K562 (cell line): ENCODE measurements at regions not wholly inside any gene's neighbourhood (a gene's known extent, or its start where the extent isn't known, plus 50 kb on each side); places are given as distances from the start of the nearest gene placed in this dataset.
A peak's percentile ranks its signal among the peaks of the same experiment; 100 is the strongest.

Experiments used
- DMBX1 ChIP-seq: fragments of 250-450 bp; sonication (Bioruptor Pico); IDR thresholded peaks from 2 replicates; pipeline ENCODE4 v1.8.0; 2022; ENCODE audit warnings: inconsistent platforms, mild to moderate bottlenecking, moderate library complexity, borderline replicate concordance
- ELF1 ChIP-seq: fragments of 200-800 bp; sonication (Bioruptor generic); IDR thresholded peaks from 2 replicates; pipeline ENCODE4 v1.6.1; 2016; ENCODE audit warnings: missing genetic modification characterization, missing compliant biosample characterization
- ELF2 ChIP-seq: fragments of 250-450 bp; sonication (Bioruptor Pico); IDR thresholded peaks from 2 replicates; pipeline ENCODE4 v1.5.0; 2021; ENCODE audit warnings: mild to moderate bottlenecking
- EP300 ChIP-seq: IDR thresholded peaks from 2 replicates; pipeline ENCODE4 v1.6.1; 2012; ENCODE audit warnings: low read length, improper control_type of control experiment
- FOXJ3 ChIP-seq: sonication (generic); formaldehyde crosslinking; IDR thresholded peaks from 2 replicates; pipeline ENCODE4 v1.4.0; 2020; ENCODE audit warnings: mild to moderate bottlenecking, missing genetic modification reagents
- KAT2B ChIP-seq: IDR thresholded peaks from one replicate; pipeline ENCODE4 v1.6.1; 2012; ENCODE audit warnings: low read depth, mild to moderate bottlenecking, control low read depth, inconsistent platforms, low read length, moderate library complexity
- KLF6 ChIP-seq: fragments of 250-450 bp; sonication (Bioruptor Pico); IDR thresholded peaks from 2 replicates; pipeline ENCODE4 v1.4.0; 2020; ENCODE audit warnings: mild to moderate bottlenecking, moderate library complexity, borderline replicate concordance
- MAFG ChIP-seq: fragments of 450-650 bp; conservative IDR thresholded peaks from 2 replicates; pipeline ENCODE4 v1.6.1; 2016; ENCODE audit warnings: missing genetic modification characterization, missing compliant biosample characterization
- PURB ChIP-seq: sonication (generic); formaldehyde crosslinking; IDR thresholded peaks from 2 replicates; pipeline ENCODE4 v1.9.0; 2021; ENCODE audit warnings: low read depth, mild to moderate bottlenecking, missing genetic modification reagents
- PYGO2 ChIP-seq: fragments of 450-650 bp; IDR thresholded peaks from 2 replicates; pipeline ENCODE4 v1.6.1; 2016; ENCODE audit warnings: mild to moderate bottlenecking, missing genetic modification characterization, moderate library complexity, missing compliant biosample characterization
- SNRNP70 ChIP-seq: fragments of 200-400 bp; formaldehyde crosslinking; optimal IDR thresholded peaks from 2 replicates; pipeline ENCODE3; 2017; ENCODE audit warnings: low read depth, low read length
- SP2 ChIP-seq: IDR thresholded peaks from 2 replicates; pipeline ENCODE4 v1.6.1; 2011; ENCODE audit warnings: mild to moderate bottlenecking, low read depth, low read length, moderate library complexity; ENCODE audit not compliant: poor library complexity, severe bottlenecking; ENCODE audit errors: extremely low read depth
- VEZF1 ChIP-seq: fragments of 200-800 bp; sonication (Bioruptor generic); IDR thresholded peaks from 2 replicates; pipeline ENCODE4 v1.6.1; 2017; ENCODE audit warnings: missing genetic modification characterization, missing compliant biosample characterization
- ZNF253 ChIP-seq: fragments of 250-450 bp; sonication (Bioruptor Pico); conservative IDR thresholded peaks from 2 replicates; pipeline ENCODE4 v1.6.1; 2021; ENCODE audit warnings: mild to moderate bottlenecking
- ZNF347 ChIP-seq: fragments of 450-650 bp; formaldehyde crosslinking; IDR thresholded peaks from 2 replicates; pipeline ENCODE4 v1.4.0; 2020; ENCODE audit warnings: low read depth, mild to moderate bottlenecking, moderate library complexity
- ZNF384 ChIP-seq: IDR thresholded peaks from 2 replicates; pipeline ENCODE4 v1.6.1; 2012; ENCODE audit warnings: low read depth, low read length, improper control_type of control experiment
- TF ChIP-seq, protein P1 (sequence below): fragments of 250-450 bp; sonication (Bioruptor Pico); IDR thresholded peaks from 2 replicates; pipeline ENCODE4 v1.5.0; 2020; ENCODE audit warnings: mild to moderate bottlenecking
- TF ChIP-seq, protein P2 (sequence below): fragments of 250-450 bp; sonication (Bioruptor Pico); IDR thresholded peaks from 2 replicates; pipeline ENCODE4 v1.4.0; 2020; ENCODE audit warnings: borderline replicate concordance
- TF ChIP-seq, protein P3 (sequence below): sonication (generic); formaldehyde crosslinking; IDR thresholded peaks from 2 replicates; pipeline ENCODE4 v1.8.0; 2022; ENCODE audit warnings: missing genetic modification reagents, mild to moderate bottlenecking, borderline replicate concordance
- TF ChIP-seq, protein P4 (sequence below), 2 experiments: fragments of 450-650 bp; conservative IDR thresholded peaks; 2 replicates each; pipeline ENCODE4 v1.6.1; 2017; ENCODE audit warnings: mild to moderate bottlenecking in 2 of 2, moderate library complexity in 2 of 2

GRCh38 chr1:14421977-14422609, 176.4 kb upstream of the KAZN start (continued):
- TF ChIP-seq SP2 (no peak), FOXJ3 (CRISPR knock-in tag) (no peak), SNRNP70 (no peak), VEZF1 (CRISPR knock-in tag) (peak; percentile 53), ELF1 (peak; percentile 83), PURB (no peak), KLF6 (CRISPR knock-in tag) (no peak), DMBX1 (CRISPR knock-in tag) (peak; percentile 51; the same call in 1 of the 2 replicates), PYGO2 (no peak; the same call in 1 of the 2 replicates), ZNF253 (no peak), ELF2 (peak; percentile 66), KAT2B (no peak), EP300 (peak; percentile 96), MAFG (tag) (peak; percentile 88), ZNF347 (CRISPR knock-in tag) (no peak), ZNF384 (no peak)
- TF ChIP-seq, protein P1, sequence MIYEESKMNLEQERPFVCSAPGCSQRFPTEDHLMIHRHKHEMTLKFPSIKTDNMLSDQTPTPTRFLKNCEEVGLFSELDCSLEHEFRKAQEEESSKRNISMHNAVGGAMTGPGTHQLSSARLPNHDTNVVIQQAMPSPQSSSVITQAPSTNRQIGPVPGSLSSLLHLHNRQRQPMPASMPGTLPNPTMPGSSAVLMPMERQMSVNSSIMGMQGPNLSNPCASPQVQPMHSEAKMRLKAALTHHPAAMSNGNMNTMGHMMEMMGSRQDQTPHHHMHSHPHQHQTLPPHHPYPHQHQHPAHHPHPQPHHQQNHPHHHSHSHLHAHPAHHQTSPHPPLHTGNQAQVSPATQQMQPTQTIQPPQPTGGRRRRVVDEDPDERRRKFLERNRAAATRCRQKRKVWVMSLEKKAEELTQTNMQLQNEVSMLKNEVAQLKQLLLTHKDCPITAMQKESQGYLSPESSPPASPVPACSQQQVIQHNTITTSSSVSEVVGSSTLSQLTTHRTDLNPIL (CRISPR knock-in tag): no peak
- TF ChIP-seq, protein P2, sequence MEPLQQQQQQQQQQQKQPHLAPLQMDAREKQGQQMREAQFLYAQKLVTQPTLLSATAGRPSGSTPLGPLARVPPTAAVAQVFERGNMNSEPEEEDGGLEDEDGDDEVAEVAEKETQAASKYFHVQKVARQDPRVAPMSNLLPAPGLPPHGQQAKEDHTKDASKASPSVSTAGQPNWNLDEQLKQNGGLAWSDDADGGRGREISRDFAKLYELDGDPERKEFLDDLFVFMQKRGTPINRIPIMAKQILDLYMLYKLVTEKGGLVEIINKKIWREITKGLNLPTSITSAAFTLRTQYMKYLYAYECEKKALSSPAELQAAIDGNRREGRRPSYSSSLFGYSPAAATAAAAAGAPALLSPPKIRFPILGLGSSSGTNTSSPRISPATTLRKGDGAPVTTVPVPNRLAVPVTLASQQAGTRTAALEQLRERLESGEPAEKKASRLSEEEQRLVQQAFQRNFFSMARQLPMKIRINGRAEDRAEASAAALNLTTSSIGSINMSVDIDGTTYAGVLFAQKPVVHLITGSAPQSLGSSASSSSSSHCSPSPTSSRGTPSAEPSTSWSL: no peak
- TF ChIP-seq, protein P3, sequence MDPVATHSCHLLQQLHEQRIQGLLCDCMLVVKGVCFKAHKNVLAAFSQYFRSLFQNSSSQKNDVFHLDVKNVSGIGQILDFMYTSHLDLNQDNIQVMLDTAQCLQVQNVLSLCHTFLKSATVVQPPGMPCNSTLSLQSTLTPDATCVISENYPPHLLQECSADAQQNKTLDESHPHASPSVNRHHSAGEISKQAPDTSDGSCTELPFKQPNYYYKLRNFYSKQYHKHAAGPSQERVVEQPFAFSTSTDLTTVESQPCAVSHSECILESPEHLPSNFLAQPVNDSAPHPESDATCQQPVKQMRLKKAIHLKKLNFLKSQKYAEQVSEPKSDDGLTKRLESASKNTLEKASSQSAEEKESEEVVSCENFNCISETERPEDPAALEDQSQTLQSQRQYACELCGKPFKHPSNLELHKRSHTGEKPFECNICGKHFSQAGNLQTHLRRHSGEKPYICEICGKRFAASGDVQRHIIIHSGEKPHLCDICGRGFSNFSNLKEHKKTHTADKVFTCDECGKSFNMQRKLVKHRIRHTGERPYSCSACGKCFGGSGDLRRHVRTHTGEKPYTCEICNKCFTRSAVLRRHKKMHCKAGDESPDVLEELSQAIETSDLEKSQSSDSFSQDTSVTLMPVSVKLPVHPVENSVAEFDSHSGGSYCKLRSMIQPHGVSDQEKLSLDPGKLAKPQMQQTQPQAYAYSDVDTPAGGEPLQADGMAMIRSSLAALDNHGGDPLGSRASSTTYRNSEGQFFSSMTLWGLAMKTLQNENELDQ (CRISPR knock-in tag): no peak
- TF ChIP-seq, protein P4, sequence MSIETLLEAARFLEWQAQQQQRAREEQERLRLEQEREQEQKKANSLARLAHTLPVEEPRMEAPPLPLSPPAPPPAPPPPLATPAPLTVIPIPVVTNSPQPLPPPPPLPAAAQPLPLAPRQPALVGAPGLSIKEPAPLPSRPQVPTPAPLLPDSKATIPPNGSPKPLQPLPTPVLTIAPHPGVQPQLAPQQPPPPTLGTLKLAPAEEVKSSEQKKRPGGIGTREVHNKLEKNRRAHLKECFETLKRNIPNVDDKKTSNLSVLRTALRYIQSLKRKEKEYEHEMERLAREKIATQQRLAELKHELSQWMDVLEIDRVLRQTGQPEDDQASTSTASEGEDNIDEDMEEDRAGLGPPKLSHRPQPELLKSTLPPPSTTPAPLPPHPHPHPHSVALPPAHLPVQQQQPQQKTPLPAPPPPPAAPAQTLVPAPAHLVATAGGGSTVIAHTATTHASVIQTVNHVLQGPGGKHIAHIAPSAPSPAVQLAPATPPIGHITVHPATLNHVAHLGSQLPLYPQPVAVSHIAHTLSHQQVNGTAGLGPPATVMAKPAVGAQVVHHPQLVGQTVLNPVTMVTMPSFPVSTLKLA (conservative IDR thresholded peaks at IDR 0.05): peak in 1 of 2 experiments; percentile 43; a peak in 1 of 4 replicates
